ENCODE measurements at regions not wholly inside any gene's neighbourhood (a gene's known extent, or its start where the extent isn't known, plus 50 kb on each side); places are given as distances from the start of the nearest gene placed in this dataset.
"Not testable (repeated sequence)": the region's sequence is repeated elsewhere in the genome, so short reads cannot be mapped to it uniquely, and the experiment has no call there.

DNA sequence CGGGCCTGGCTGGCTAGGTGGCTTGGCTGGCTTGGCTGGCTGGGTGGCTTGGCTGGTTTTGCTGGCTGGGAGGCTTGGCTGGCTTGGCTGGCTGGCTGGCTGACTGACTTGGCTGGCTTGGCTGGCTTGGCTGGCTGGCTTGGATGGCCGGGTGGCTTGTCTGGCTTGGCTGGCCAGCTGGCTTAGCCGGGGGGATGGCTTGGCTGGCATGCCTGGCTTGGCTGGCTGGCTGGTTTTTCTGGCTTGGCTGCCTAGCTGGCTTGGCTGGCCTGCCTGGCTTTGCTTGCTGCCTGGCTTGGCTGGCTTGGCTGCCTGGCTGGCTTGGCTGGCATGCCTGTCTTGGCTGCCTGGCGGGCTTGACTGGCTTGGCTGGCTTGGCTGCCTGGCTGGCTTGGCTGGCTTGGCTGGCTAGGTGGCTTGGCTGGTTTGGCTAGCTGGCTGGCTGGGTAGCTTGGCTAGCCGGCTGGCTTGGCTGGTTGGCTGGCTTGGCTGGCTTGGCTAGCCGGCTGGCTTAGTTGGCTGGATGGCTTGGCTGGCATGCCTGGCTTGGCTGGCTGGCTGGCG, 2829.6 kb downstream of the RPIA start:
- peak; percentile 15 for DNase-seq (ENCODE audit: low spot score)
- not testable (repeated sequence) for ATAC-seq

GRCh38 chr2:91521944-91522343, 2830.5 kb downstream of the RPIA start:
- not testable (repeated sequence) for DNase-seq (ENCODE audit: low spot score); ATAC-seq

DNA sequence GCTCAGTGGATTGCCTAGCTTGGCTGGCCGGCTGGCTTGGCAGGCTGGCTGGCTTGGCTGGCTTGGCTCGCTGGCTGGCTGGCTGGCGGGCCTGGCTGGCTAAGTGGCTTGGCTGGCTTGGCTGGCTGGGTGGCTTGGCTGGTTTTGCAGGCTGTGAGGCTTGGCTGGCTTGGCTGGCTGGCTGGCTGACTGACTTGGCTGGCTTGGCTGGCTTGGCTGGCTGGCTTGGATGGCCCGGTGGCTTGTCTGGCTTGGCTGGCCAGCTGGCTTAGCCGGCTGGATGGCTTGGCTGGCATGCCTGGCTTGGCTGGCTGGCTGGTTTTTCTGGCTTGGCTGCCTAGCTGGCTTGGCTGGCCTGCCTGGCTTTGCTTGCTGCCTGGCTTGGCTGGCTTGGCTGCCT, 2831.4 kb downstream of the RPIA start:
- not testable (repeated sequence) for ATAC-seq; DNase-seq (ENCODE audit: low spot score)

DNA sequence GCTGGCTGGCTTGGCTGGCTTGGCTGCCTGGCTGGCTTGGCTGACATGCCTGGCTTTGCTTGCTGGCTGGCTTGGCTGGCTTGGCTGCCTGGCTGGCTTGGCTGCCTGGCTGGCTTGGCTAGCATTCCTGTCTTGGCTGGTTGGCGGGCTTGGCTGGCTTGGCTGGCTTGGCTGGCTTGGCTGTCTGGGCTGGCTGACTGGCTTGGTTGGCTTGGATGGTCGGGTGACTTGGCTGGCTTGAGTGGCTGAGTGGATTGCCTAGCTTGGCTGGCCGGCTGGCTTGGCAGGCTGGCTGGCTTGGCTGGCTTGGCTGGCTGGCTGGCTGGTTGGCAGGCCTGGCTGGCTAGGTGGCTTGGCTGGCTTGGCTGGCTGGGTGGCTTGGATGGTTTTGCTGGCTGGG, 2832.3 kb downstream of the RPIA start:
- DNase-seq (ENCODE audit: low spot score), result peak; percentile 3
- ATAC-seq, result not testable (repeated sequence)

GRCh38 chr2:91525587-91525986, 2834.1 kb downstream of the RPIA start:
- ATAC-seq, result not testable (repeated sequence)
- DNase-seq (ENCODE audit: low spot score), result peak; percentile 4

- ATAC-seq, result not testable (repeated sequence)
- peak; percentile 10 for DNase-seq (ENCODE audit: low spot score)
Observed at GRCh38 chr2:91526083-91526482, 2834.6 kb downstream of the RPIA start.

- peak; percentile 40 for DNase-seq (ENCODE audit: low spot score)
- not testable (repeated sequence) for ATAC-seq
Observed at GRCh38 chr2:91527056-91527455, 2835.6 kb downstream of the RPIA start.

DNA sequence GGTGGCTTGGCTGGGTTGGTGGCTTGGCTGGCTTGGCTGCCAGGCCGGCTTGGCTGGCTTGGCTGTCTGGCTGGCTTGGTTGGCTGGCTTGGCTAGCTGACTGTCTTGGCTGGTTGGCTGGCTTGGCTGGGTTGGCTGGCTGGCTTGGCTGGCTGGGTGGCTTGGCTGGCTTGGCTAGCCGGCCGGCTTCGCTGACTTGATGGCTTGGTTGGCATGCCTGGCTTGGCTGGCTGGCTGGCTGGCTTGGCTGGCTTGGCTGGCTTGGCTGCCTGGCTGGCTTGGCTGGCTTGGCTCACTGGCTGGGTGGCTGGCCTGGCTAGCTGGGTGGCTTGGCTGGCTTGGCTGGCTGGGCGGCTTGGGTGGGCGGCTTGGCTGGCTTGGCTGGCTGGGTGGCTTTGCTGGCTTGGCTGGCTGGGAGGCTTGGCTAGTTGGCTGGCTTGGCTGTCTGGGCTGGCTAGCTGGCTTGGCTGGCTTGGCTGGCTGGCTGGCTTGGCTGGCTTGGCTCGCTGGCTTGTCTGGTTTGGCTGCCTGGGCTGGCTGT, 2836.1 kb downstream of the RPIA start:
- DNase-seq (ENCODE audit: low spot score), result peak; percentile 47
- ATAC-seq, result not testable (repeated sequence)

GRCh38 chr2:91528361-91528760, 2836.9 kb downstream of the RPIA start:
- not testable (repeated sequence) for ATAC-seq
- DNase-seq (ENCODE audit: low spot score), result peak; percentile 45

GRCh38 chr2:91536109-91536508, 2844.6 kb downstream of the RPIA start:
- DNase-seq (ENCODE audit: low spot score); ATAC-seq: not testable (repeated sequence)

DNA sequence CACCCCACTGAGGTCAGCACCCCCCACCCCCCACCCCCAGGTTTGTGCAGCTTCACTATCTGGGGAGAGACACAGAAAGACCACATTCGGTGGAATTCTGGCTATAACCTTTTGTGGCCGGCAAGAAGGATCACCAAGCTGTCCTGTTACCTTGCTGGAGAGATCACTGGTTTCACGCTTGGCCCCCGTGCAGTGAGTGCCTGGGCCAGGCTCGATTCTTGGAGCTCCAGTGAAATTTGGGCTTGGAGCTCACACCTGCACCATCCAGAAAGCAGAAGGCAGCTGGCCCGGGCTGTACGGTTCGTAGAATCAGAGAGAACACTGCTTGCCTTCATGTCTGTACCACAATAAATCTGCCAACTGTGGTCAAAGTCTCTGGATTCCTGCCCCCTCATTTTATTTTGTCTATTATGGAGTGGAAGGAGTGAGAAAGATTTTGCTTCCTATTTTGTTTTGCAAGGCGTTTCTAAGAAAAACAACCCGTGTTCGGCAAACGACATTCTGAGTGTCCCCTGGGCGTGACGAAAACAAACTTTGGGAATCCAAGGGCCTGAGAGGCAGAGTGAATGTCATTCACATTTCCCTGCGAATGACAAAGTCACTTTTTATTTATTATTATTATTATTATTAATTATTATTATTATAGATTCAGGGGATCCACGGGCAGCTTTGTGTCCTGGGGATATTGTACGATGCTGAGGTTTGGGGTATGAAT, 2845.2 kb downstream of the RPIA start:
- ATAC-seq; DNase-seq (ENCODE audit: low spot score): not testable (repeated sequence)

DNA sequence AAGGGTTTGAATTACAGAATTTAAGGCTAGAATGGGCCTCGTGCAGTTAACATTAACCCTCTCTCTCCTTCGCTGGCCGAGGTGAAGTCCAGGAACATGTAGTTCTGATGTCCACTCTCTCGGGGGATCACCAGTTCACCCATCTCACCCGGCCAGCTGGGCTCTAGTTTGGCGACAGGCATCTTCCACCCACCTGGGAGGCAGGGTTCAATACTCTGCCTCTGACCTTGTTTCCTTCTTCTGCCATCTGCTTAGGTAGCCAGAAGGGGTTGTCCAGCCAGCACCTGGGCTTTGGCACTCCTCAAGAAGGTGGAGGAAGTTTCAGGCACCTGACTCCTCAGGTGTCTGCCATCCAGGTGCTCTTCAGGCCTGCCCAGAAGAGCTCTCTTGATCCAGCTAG, 2857.8 kb downstream of the RPIA start:
- peak; percentile 35 for DNase-seq (ENCODE audit: low spot score)
- not testable (repeated sequence) for ATAC-seq

GRCh38 chr2:91558234-91558633, 2866.8 kb downstream of the RPIA start:
- ATAC-seq; DNase-seq (ENCODE audit: low spot score): not testable (repeated sequence)

DNA sequence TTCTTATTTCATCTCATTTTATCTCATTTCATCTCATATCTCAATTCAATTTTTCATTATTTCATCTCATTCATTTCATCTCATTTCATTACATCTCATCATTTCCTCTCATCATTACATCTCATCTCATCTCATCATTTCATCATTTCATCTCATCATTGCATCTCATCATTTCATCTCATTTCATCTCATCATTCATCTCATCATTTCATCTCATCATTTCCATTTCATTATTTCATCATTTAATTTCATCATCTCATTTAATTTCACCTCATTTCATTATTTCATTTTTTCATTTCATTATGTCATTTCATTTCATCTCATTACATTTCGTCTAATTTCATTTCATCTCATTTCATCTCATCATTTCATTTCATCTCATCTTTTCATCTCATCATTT, 2867.8 kb downstream of the RPIA start:
- not testable (repeated sequence) for ATAC-seq; DNase-seq (ENCODE audit: low spot score)

DNA sequence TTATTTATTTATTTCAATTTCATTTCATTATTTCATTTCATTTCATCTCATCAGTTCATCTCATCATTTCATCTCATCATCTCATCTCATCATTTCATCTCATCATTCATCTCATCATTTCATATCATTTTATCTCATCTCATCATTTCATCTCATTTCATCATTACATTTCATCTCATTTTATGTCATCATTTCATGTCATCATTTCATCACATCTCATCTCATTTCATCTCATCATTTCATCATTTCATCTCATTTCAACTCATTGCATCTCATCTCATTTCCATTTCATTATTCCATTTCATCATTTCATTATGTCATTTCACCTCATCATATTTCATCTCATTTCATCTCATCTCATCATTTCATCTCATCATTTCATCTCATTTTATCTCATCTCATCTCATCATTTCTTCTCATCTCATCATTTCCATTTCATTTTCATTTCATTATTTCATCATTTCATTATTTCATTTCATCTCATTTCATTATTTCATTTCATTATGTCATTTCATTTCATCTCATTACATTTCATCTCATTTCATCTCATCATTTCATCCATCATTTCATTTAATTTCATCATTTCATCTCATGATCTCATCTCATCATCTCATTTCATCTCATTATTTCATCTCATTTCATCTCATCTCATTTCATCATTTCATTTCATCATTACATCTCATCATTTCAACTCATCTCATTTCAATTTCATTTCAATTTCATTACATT, 2868.6 kb downstream of the RPIA start:
- not testable (repeated sequence) for DNase-seq (ENCODE audit: low spot score); ATAC-seq

GRCh38 chr2:91562184-91562583, 2870.7 kb downstream of the RPIA start:
- not testable (repeated sequence) for ATAC-seq; DNase-seq (ENCODE audit: low spot score)

DNA sequence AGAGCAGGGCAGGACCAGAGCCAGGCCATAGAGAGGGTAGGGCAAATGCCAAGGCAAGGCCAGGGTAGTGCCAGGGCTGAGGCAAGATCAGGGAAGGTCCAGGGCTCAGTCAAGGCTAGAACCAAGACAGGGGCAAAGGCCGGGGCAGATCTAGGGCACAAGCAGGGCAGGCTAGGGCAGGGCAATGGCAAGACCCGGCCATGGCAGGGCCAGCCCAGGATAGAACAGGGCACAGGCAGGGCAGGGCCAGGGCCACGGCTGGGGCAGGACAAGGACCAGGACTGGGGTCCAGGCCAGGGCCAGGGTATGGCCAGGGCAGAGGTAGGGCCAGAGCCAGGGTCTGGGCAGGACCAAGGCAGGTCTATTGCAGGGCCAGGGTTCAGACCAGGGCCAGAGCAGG, 2873.2 kb downstream of the RPIA start:
- ATAC-seq, result not testable (repeated sequence)

GRCh38 chr2:91565689-91566430, 2874.4 kb downstream of the RPIA start:
- not testable (repeated sequence) for ATAC-seq; DNase-seq (ENCODE audit: low spot score)

More for the DNA sequence above, 2873.2 kb downstream of the RPIA start:
- DNase-seq (ENCODE audit: low spot score), result not testable (repeated sequence)

DNA sequence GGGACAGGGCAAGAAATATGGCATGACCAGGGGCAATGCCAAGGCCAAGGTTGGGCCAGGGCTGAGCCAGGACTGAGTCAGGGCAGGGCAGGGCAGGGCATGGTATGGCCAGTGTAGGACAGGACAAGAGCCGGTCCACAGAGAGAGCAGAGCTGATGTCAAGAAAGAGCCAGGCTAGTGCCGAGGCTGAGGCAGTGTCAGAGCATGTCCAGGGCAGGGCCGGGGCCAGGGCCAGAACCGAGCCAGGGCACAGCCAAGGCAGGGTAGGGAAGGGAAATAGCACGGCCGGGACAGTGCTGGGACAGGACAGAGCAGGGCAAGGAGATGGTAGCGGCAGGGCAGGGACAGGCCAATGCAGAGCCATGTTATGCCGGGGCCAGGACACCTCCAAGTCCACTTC, 2875.1 kb downstream of the RPIA start:
- not testable (repeated sequence) for DNase-seq (ENCODE audit: low spot score); ATAC-seq

DNA sequence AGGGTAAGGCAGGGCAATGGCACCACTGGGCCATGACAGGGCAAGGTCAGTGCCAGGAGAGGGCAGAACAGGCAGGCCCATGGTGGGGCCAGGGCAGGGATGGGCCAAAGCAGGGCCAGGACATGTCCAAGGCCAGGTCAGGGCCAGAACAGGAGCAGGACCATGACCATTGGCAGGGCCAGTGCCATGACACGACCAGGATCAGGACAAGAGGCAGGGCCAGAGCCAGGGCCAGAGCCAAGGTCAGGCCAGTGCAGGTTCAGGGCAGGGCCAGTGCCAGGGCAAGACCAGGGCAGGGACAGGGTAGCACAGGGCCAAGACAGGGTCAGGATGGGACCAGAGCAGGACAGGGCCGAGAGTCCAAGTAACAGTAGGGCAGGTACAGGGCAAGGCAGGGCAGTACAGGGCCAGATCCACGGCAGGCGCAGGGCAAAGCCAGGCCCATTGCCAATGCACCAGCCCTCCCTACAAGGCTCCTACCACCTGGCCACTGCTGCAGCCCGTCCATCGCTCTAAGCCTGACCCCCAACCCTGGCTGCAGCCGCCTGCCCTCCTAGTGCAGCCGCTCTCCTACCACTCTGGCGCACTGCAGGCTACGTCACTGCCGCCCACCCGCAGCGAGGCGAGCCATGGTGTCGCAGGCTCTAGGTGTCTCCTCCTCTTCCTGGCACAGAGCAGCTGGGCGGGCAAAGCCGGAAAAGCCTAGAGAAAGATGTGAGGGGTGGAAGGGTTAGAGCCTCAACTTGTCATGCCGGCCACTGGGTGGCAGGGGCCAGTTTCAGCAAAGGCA, 2876.3 kb downstream of the RPIA start:
- DNase-seq (ENCODE audit: low spot score); ATAC-seq: not testable (repeated sequence)
